ENCODE measurements at regions not wholly inside any gene's neighbourhood (a gene's known extent, or its start where the extent isn't known, plus 50 kb on each side); places are given as distances from the start of the nearest gene placed in this dataset.
A peak's percentile ranks its signal among the peaks of the same experiment; 100 is the strongest.

GRCh38 chr6:163930012-163930411 is 515.5 kb downstream of the QKI start:
- no peak for DNase-seq

GRCh38 chr6:163929538-163929937 is 515.0 kb downstream of the QKI start:
- no peak for DNase-seq

GRCh38 chr6:163926642-163927041 is 512.1 kb downstream of the QKI start:
- no peak for DNase-seq

GRCh38 chr6:163925839-163926238 is 511.3 kb downstream of the QKI start:
- DNase-seq = no peak

GRCh38 chr6:163923658-163924411 is 509.3 kb downstream of the QKI start:
- no peak for DNase-seq

GRCh38 chr6:163922562-163922961 is 508.0 kb downstream of the QKI start:
- no peak for DNase-seq

- no peak for DNase-seq
These were observed 505.1 kb downstream of the QKI start for GRCh38 chr6:163919652-163920051.

GRCh38 chr6:163916315-163917081 is 502.0 kb downstream of the QKI start:
- peak; percentile 2 for DNase-seq

- DNase-seq = no peak
These were observed 500.6 kb downstream of the QKI start for GRCh38 chr6:163915131-163915530.

GRCh38 chr6:163913045-163913444 is 498.5 kb downstream of the QKI start:
- DNase-seq = no peak

- DNase-seq = no peak
These were observed 491.6 kb downstream of the QKI start for GRCh38 chr6:163906006-163906710.

- no peak for DNase-seq
These were observed 489.7 kb downstream of the QKI start for GRCh38 chr6:163904186-163904585.

GRCh38 chr6:163903541-163903940 is 489.0 kb downstream of the QKI start:
- DNase-seq = no peak

- no peak for DNase-seq
These were observed 488.5 kb downstream of the QKI start for GRCh38 chr6:163902993-163903392.

GRCh38 chr6:163901681-163902080 is 487.2 kb downstream of the QKI start:
- DNase-seq = no peak

- no peak for DNase-seq
These were observed 486.1 kb downstream of the QKI start for GRCh38 chr6:163900570-163900969.

- no peak for DNase-seq
These were observed 483.2 kb downstream of the QKI start for GRCh38 chr6:163897669-163898068.

GRCh38 chr6:163897030-163897429 is 482.5 kb downstream of the QKI start:
- DNase-seq = no peak

GRCh38 chr6:163895162-163895561 is 480.6 kb downstream of the QKI start:
- DNase-seq = no peak

- DNase-seq = no peak
These were observed 479.2 kb downstream of the QKI start for GRCh38 chr6:163893609-163894189.

GRCh38 chr6:163892824-163893561 is 478.5 kb downstream of the QKI start:
- no peak for DNase-seq

- DNase-seq = no peak
These were observed 475.5 kb downstream of the QKI start for GRCh38 chr6:163889904-163890514.
